H1 (cell line): ENCODE measurements at regions not wholly inside any gene's neighbourhood (a gene's known extent, or its start where the extent isn't known, plus 50 kb on each side); places are given as distances from the start of the nearest gene placed in this dataset.

ENCODE experiments used
- CTCF ChIA-PET: fragments of 300-600 bp; sonication (Branson Sonifier 250); formaldehyde crosslinking; loops from one replicate; lab custom pipeline; 2021; ENCODE audit not compliant: partially characterized antibody; lab: Charles Lee
- POLR2A ChIA-PET: fragments of 300-600 bp; sonication (Branson Sonifier 250); formaldehyde crosslinking; loops from one replicate; lab custom pipeline; 2021; ENCODE audit warnings: inconsistent platforms; ENCODE audit not compliant: partially characterized antibody; lab: Charles Lee
- DNase-seq, 2 experiments: peaks; one replicate each; pipeline versions ENCODE4 v3.0.0 to v3.0.0-alpha.2; 2010 to 2022; ENCODE audit warnings: low spot score in 2 of 2, low read depth in 1 of 2, mixed read lengths in 1 of 2
- FAIRE-seq: peaks from 2 replicates; lab custom pipeline; 2011; peaks lifted over from hg19 to GRCh38; lab: Jason Lieb, UNC
- H2AFZ ChIP-seq: 2 replicates; pipeline ENCODE4 v1.8.1; 2012; ENCODE audit warnings: low read length, inconsistent platforms
- H2AK5ac ChIP-seq: 2 replicates; pipeline ENCODE4 v1.6.1; 2013; ENCODE audit warnings: low read depth, low read length
- H2BK120ac ChIP-seq: replicated peaks from 2 replicates; pipeline ENCODE3; 2013; ENCODE audit warnings: low read depth, low read length, inconsistent platforms
- H2BK12ac ChIP-seq: 2 replicates; pipeline ENCODE4 v1.6.1; 2013; ENCODE audit warnings: low read depth, low read length
- H2BK15ac ChIP-seq: 2 replicates; pipeline ENCODE4 v1.6.1; 2013; ENCODE audit warnings: low read length
- H2BK20ac ChIP-seq: 2 replicates; pipeline ENCODE4 v1.6.1; 2013; ENCODE audit warnings: low read length
- H2BK5ac ChIP-seq: 2 replicates; pipeline ENCODE4 v1.6.1; 2013; ENCODE audit warnings: low read depth, low read length
- H3K14ac ChIP-seq: 2 replicates; pipeline ENCODE4 v1.6.1; 2013; ENCODE audit warnings: inconsistent platforms; ENCODE audit not compliant: insufficient read length
- H3K18ac ChIP-seq: 2 replicates; pipeline ENCODE4 v1.6.1; 2013; ENCODE audit warnings: low read length; ENCODE audit errors: extremely low read depth
- H3K23ac ChIP-seq: 2 replicates; pipeline ENCODE4 v1.6.1; 2013; ENCODE audit warnings: inconsistent platforms; ENCODE audit not compliant: insufficient read length
- H3K23me2 ChIP-seq: 2 replicates; pipeline ENCODE4 v1.6.1; 2013; ENCODE audit warnings: low read depth, low read length
- H3K27ac ChIP-seq: 2 replicates; pipeline ENCODE4 v1.6.1; 2011; ENCODE audit warnings: low read depth, low read length, inconsistent platforms
- H3K27me3 ChIP-seq, 4 experiments: replicated peaks in 1 of 4; 1 replicate in 1 of 4; 2 replicates in 3 of 4; pipeline versions ENCODE4 v1.6.1 to v1.8.1; 2011 to 2013; ENCODE audit warnings: low read length in 3 of 4, mild to moderate bottlenecking in 3 of 4, inconsistent platforms in 2 of 4, mixed read lengths in 2 of 4, moderate library complexity in 1 of 4; ENCODE audit not compliant: control insufficient read depth in 3 of 4, insufficient read depth in 3 of 4; ENCODE audit errors: extremely low read depth in 1 of 4
- H3K36me3 ChIP-seq, 4 experiments: 2 replicates each; pipeline versions ENCODE4 v1.6.1 to v1.8.1; 2011 to 2013; ENCODE audit warnings: mild to moderate bottlenecking in 4 of 4, low read length in 3 of 4, moderate library complexity in 2 of 4, control low read depth in 1 of 4, inconsistent platforms in 1 of 4; ENCODE audit not compliant: insufficient read depth in 4 of 4, control insufficient read depth in 2 of 4
- H3K4ac ChIP-seq: replicated peaks from 2 replicates; pipeline ENCODE3; 2013; ENCODE audit warnings: low read length, low read depth, mixed read lengths, inconsistent platforms; ENCODE audit not compliant: insufficient read length
- H3K4me1 ChIP-seq, 4 experiments: replicated peaks in 1 of 4; 1 replicate in 1 of 4; 2 replicates in 3 of 4; pipeline versions ENCODE4 v1.6.1 to v1.8.1; 2011 to 2013; ENCODE audit warnings: low read length in 3 of 4, inconsistent platforms in 2 of 4, mixed read lengths in 1 of 4; ENCODE audit not compliant: insufficient read depth in 4 of 4, control insufficient read depth in 3 of 4
- H3K4me2 ChIP-seq, 2 experiments: 2 replicates each; pipeline versions ENCODE4 v1.6.1 to v1.8.1; 2011 to 2013; ENCODE audit warnings: low read depth in 2 of 2, low read length in 2 of 2, control low read depth in 1 of 2, inconsistent platforms in 1 of 2, mild to moderate bottlenecking in 1 of 2; ENCODE audit not compliant: insufficient read depth in 1 of 2
- H3K4me3 ChIP-seq, 4 experiments: fragments of 200-600, 300-600 bp in 1 of 4; sonication (generic), shearing (Covaris generic), sonication (Bioruptor Twin) in 1 of 4; 2 replicates each; pipeline versions ENCODE4 v1.5.1 to v1.8.1; 2011 to 2016; ENCODE audit warnings: low read length in 4 of 4, low read depth in 3 of 4, control low read depth in 2 of 4, inconsistent platforms in 2 of 4, mild to moderate bottlenecking in 2 of 4, mixed read lengths in 1 of 4, moderate library complexity in 1 of 4; ENCODE audit not compliant: insufficient read depth in 2 of 4; ENCODE audit errors: extremely low read depth in 1 of 4
- H3K56ac ChIP-seq: replicated peaks from 2 replicates; pipeline ENCODE3; 2013; ENCODE audit warnings: low read depth, mild to moderate bottlenecking, mixed read lengths, low read length, inconsistent platforms; ENCODE audit not compliant: insufficient read length
- H3K79me1 ChIP-seq: 2 replicates; pipeline ENCODE4 v1.6.1; 2013; ENCODE audit warnings: low read depth, low read length, control low read depth
- H3K79me2 ChIP-seq, 2 experiments: 2 replicates each; pipeline versions ENCODE4 v1.6.1 to v1.8.1; 2012 to 2013; ENCODE audit warnings: low read length in 2 of 2, mild to moderate bottlenecking in 2 of 2, inconsistent platforms in 1 of 2; ENCODE audit not compliant: insufficient read depth in 2 of 2, control insufficient read depth in 1 of 2
- H3K9ac ChIP-seq, 4 experiments: replicated peaks in 1 of 4; 1 replicate in 1 of 4; 2 replicates in 3 of 4; pipeline versions ENCODE4 v1.6.1 to v1.8.1; 2011 to 2013; ENCODE audit warnings: low read depth in 3 of 4, low read length in 3 of 4, control low read depth in 2 of 4, mild to moderate bottlenecking in 2 of 4, moderate library complexity in 2 of 4, inconsistent platforms in 1 of 4; ENCODE audit errors: extremely low read depth in 1 of 4
- H3K9me3 ChIP-seq, 2 experiments: 2 replicates each; pipeline versions ENCODE4 v1.6.1 to v1.8.1; 2012 to 2013; ENCODE audit warnings: mild to moderate bottlenecking in 2 of 2, moderate library complexity in 2 of 2, control low read depth in 1 of 2, inconsistent platforms in 1 of 2, low read depth in 1 of 2, low read length in 1 of 2, mixed read lengths in 1 of 2; ENCODE audit not compliant: insufficient read depth in 2 of 2
- H4K20me1 ChIP-seq, 2 experiments: replicated peaks in 1 of 2; 2 replicates each; pipeline versions ENCODE3 to v1.8.1; 2011 to 2013; ENCODE audit warnings: inconsistent platforms in 2 of 2, low read length in 2 of 2, mild to moderate bottlenecking in 1 of 2; ENCODE audit not compliant: insufficient read depth in 2 of 2, control insufficient read depth in 1 of 2
- H4K5ac ChIP-seq: 2 replicates; pipeline ENCODE4 v1.6.1; 2013; ENCODE audit warnings: low read length, low read depth, mixed read lengths, inconsistent platforms; ENCODE audit not compliant: insufficient read length
- H4K8ac ChIP-seq: 2 replicates; pipeline ENCODE4 v1.8.0; 2013; ENCODE audit warnings: mild to moderate bottlenecking, moderate library complexity, low read length, inconsistent platforms; ENCODE audit not compliant: insufficient read depth; ENCODE audit errors: extremely low read depth
- H4K91ac ChIP-seq: replicated peaks from 2 replicates; pipeline ENCODE3; 2013; ENCODE audit warnings: low read length, mixed read lengths, inconsistent platforms; ENCODE audit not compliant: insufficient read length
- POU5F1 ChIP-seq: IDR thresholded peaks from 2 replicates; pipeline ENCODE4 v1.6.1; 2011; ENCODE audit warnings: low read depth, mild to moderate bottlenecking, low read length, moderate library complexity
- TEAD4 ChIP-seq: IDR thresholded peaks from 2 replicates; pipeline ENCODE4 v1.6.1; 2012; ENCODE audit warnings: low read depth, low read length, inconsistent platforms, mixed read lengths
- YY1 ChIP-seq: IDR thresholded peaks from 2 replicates; pipeline ENCODE4 v1.6.1; 2011; ENCODE audit warnings: low read depth, mild to moderate bottlenecking, low read length
- WGBS, 2 experiments: shearing (Covaris generic) in 1 of 2; methylation state at CpG; one replicate each; pipeline versions ENCODE4 v1.1.6 to v1.1.7; 2013 to 2015; ENCODE audit warnings: low lambda C conversion rate in 2 of 2, mixed read lengths in 2 of 2, inconsistent platforms in 1 of 2, low coverage in 1 of 2, missing lambda C conversion rate in 1 of 2; ENCODE audit not compliant: insufficient replicate concordance in 2 of 2, insufficient coverage in 1 of 2, insufficient read length in 1 of 2; ENCODE audit errors: extremely low coverage in 1 of 2, missing lambda C conversion rate in 1 of 2; 5-methylcytosine and 5-hydroxymethylcytosine counted together

- ChIA-PET CTCF (no interaction called here), POLR2A (no interaction called here)
- FAIRE-seq = no peak
Observed at GRCh38 chr2:62604336-62604735, 98.3 kb upstream of the TMEM17 start.

More at GRCh38 chr2:62604336-62604735, 98.3 kb upstream of the TMEM17 start:
- Histone ChIP-seq H2BK20ac (no peak overlapping the region), H3K9me3 (peaks cover 16 to 18% of the 10 kb centered on the region in 2 experiments), H3K23ac (no peak overlapping the region), H4K20me1 (no peaks in the 10 kb centered on the region), H3K36me3 (no peaks in the 10 kb centered on the region; a peak in 2 of 8 replicates), H2BK5ac (no peak overlapping the region), H2BK120ac (no peak overlapping the region), H2AK5ac (no peak overlapping the region), H3K23me2 (no peaks in the 10 kb centered on the region), H3K4me1 (no peaks in the 10 kb centered on the region), H2AFZ (no peak overlapping the region), H4K5ac (no peak overlapping the region), H3K56ac (no peak overlapping the region)
- DNase-seq = no peak
- TF ChIP-seq POU5F1 (no peak), YY1 (no peak), TEAD4 (no peak)
- TF ChIP-seq, all 59 proteins: peak for 0
- Histone ChIP-seq H3K79me1 (no peaks in the 10 kb centered on the region), H3K4ac (no peak overlapping the region), H2BK15ac (no peak overlapping the region), H4K91ac (no peak overlapping the region), H3K4me2 (no peak overlapping the region), H3K18ac (no peak overlapping the region), H3K27me3 (no peaks in the 10 kb centered on the region), H3K27ac (no peak overlapping the region), H3K4me3 (no peak overlapping the region), H3K79me2 (no peaks in the 10 kb centered on the region), H3K14ac (no peak overlapping the region), H3K9ac (no peak overlapping the region), H4K8ac (no peak overlapping the region), H2BK12ac (no peak overlapping the region)
- 89% methylated on average over 2 of the region's 2 CpGs; no CpG with 5 or more reads in 1 of the 2 experiments for WGBS, 2 experiments
